ENCODE measurements at regions not wholly inside any gene's neighbourhood (a gene's known extent, or its start where the extent isn't known, plus 50 kb on each side); places are given as distances from the start of the nearest gene placed in this dataset.

GRCh38 chr1:67577646-67578045, 107.4 kb upstream of the GADD45A start:
- TF ChIP-seq ZNF274 (IDR thresholded peaks at IDR 0.05; ENCODE audit: low read depth, low read length) (no peak), YY1 (IDR thresholded peaks at IDR 0.05; ENCODE audit: insufficient read depth, insufficient read length) (no peak)

All from NT2/D1 (cell line).